H1 (cell line): ENCODE measurements at regions not wholly inside any gene's neighbourhood (a gene's known extent, or its start where the extent isn't known, plus 50 kb on each side); places are given as distances from the start of the nearest gene placed in this dataset.

ENCODE experiments used
- BACH1 ChIP-seq: IDR thresholded peaks from 2 replicates; pipeline ENCODE4 v1.6.1; 2012; ENCODE audit warnings: low read length, improper control_type of control experiment
- TF ChIP-seq, protein P1 (sequence below): IDR thresholded peaks from 2 replicates; pipeline ENCODE4 v1.6.1; 2011; ENCODE audit warnings: low read length, improper control_type of control experiment

DNA sequence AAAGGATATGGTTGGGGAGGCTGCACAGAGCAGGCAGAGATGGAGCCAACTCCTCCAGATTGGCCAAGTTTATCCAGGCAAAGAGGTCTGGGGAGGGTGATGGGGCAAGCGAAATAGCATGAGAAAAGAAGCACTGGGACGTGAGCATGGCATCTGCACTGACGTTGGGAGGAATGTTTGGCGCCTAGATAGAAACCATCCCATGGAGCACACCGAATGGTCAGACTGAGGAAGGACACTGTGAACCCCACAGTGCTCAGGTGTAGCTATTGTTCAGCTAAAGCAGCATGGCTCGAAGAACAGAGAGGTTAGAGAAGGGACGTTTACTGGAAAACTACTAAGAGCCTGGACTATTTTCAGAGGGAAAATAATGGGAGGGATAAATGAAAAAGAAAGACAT is 387.1 kb downstream of the EMP1 start (continued):
- TF ChIP-seq, protein P1, sequence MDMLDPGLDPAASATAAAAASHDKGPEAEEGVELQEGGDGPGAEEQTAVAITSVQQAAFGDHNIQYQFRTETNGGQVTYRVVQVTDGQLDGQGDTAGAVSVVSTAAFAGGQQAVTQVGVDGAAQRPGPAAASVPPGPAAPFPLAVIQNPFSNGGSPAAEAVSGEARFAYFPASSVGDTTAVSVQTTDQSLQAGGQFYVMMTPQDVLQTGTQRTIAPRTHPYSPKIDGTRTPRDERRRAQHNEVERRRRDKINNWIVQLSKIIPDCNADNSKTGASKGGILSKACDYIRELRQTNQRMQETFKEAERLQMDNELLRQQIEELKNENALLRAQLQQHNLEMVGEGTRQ = no peak
- TF ChIP-seq BACH1 = no peak
